Heart left ventricle (tissue), 16 donors: ENCODE measurements at regions not wholly inside any gene's neighbourhood (a gene's known extent, or its start where the extent isn't known, plus 50 kb on each side); places are given as distances from the start of the nearest gene placed in this dataset.

Experiments used
- ATAC-seq, 4 donors: fragments of 200-7000 bp; cut with Tn5 transposase; one replicate each; pipeline ENCODE4 v1.9.1; 2020 to 2022; ENCODE audit warnings: moderate library complexity in 4 of 4, mild to moderate bottlenecking in 3 of 4, moderate number of reproducible peaks in 1 of 4
- DNase-seq, 5 donors: peaks; one replicate each; pipeline ENCODE4 v3.0.0-alpha.2; 2020
- H3K27ac ChIP-seq, 12 donors: fragments of 200-600 bp; sonication (generic) in 4 of 12; one replicate each; pipeline versions ENCODE4 v1.5.0 to v1.8.0; 2016 to 2022; ENCODE audit warnings: mild to moderate bottlenecking in 2 of 12
- H3K27me3 ChIP-seq, 9 donors: fragments of 200-600 bp; sonication (generic) in 2 of 9; one replicate each; pipeline versions ENCODE4 v1.5.1 to v1.8.0; 2016 to 2022; ENCODE audit warnings: mild to moderate bottlenecking in 3 of 9
- H3K36me3 ChIP-seq, 9 donors: fragments of 200-600 bp; sonication (generic) in 2 of 9; one replicate each; pipeline versions ENCODE4 v1.5.0 to v1.8.0; 2018 to 2022; ENCODE audit warnings: mild to moderate bottlenecking in 2 of 9
- H3K4me1 ChIP-seq, 12 donors: fragments of 200-600 bp; sonication (generic) in 4 of 12; one replicate each; pipeline versions ENCODE4 v1.5.0 to v1.8.0; 2016 to 2022; ENCODE audit warnings: mild to moderate bottlenecking in 3 of 12
- H3K4me3 ChIP-seq, 12 donors: fragments of 200-600 bp; sonication (generic) in 4 of 12; one replicate each; pipeline versions ENCODE4 v1.5.0 to v1.8.0; 2017 to 2022; ENCODE audit warnings: mild to moderate bottlenecking in 9 of 12, moderate library complexity in 4 of 12
- H3K9me3 ChIP-seq, 12 donors: fragments of 200-600 bp; sonication (generic) in 4 of 12; one replicate each; pipeline versions ENCODE4 v1.5.0 to v1.8.0; 2016 to 2022; ENCODE audit warnings: mild to moderate bottlenecking in 1 of 12
- POLR2A ChIP-seq, 2 donors: fragments of 450-650 bp; IDR thresholded peaks; one replicate each; pipeline ENCODE4 v1.6.1; 2017; ENCODE audit warnings: antibody characterized with exemption in 2 of 2, mild to moderate bottlenecking in 2 of 2, moderate library complexity in 2 of 2
- WGBS, 4 donors: extraction: QIAGEN DNeasy Blood & Tissue Kit in 2 of 4; methylation state at CpG; one replicate each; pipeline versions ENCODE4 v1.1.5 to v1.1.7; 2013 to 2018; 5-methylcytosine and 5-hydroxymethylcytosine counted together
- intact Hi-C, 10 donors: fragments of 100-400 bp; cut with DNase I; formaldehyde crosslinking; loops; one replicate each; pipeline versions ENCODE4 v1.11.1 to v1.14.2; 2022
- TF ChIP-seq, protein P1 (sequence below), 12 donors: fragments of 200-600 bp; sonication (generic) in 4 of 12; IDR thresholded peaks; one replicate each; pipeline versions ENCODE4 v1.5.0 to v1.8.0; 2018 to 2022; ENCODE audit warnings: antibody characterized with exemption in 12 of 12, mild to moderate bottlenecking in 5 of 12
- donor health status: ischemic (EF 13 %, LVEDD 7.1; RV severe dilation, severe dysfunction).
- donor health status: healthy with polysubstance abuse.
- donor health status: DM: no; HTN: yes; CAD: no.
- donor health status: DM: no; HTN: no; CAD: no.
- donor health status: ischemic (EF 25% LVEDD 6.9; RV normal size, moderate dysfunction).
- donor health status: ischemic (EF 25% LVEDD 5.7; RV mildly dilated, moderate dysfunction).
- donor health status: healthy.
- donor health status: DM: yes; HTN: yes; CAD: no.
- donor health status: ischemic (EF 35%, LVEDD 5.7; RV mildly dilated, moderate dysfunction).
- donor health status: nonischemic (EF 11% LVEDD 7.7; RV severe dilation, severe dysfunction).
- donor health status: DM: yes; HTN: yes; CAD: no.
- donor health status: PGD.
- donor health status: ischemic (EF 29% LVEDD 5.4; RV normal size, mild dysfunction).
- donor health status: nonischemic (EF 23%, LVEDD 6.1; RV moderate dilation, normal function).

DNA sequence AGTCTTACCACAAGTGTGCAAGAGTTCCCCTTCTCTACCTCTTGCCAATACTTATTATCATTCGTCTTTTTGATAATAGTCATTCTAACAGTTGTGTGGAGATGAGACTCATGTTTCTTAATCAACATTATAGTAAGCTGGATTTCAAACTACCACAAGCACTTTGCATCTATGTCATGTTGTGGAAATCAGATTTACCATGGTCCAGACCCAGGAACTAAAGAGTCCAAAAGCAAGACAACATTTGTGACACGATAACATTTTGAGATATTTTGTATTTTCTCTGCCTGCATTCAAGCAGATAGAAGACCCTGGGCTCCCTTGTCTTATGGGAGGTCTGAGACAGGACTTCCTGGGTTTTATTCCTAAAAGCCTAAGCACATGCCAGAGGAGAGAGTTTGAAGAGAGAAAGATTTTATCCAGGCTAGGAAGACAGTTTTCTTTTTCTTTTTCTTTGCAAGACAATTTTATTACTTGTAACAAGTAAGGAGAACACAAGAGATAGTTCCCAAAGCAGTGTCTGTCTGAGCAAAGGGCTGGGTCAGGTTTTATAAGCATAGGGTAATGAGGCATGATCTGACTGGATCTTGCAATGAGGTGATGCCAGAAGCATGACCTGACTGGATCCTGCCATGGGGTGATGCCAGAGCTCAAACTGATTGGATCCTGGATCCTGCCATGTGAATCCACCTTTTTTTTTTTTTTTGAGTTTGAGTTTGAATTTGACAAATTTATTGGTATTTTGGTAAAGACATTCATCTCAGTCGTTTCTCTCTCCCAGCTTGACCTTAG, 180.5 kb upstream of the HMGA2 start:
- ATAC-seq = no peak

DNA sequence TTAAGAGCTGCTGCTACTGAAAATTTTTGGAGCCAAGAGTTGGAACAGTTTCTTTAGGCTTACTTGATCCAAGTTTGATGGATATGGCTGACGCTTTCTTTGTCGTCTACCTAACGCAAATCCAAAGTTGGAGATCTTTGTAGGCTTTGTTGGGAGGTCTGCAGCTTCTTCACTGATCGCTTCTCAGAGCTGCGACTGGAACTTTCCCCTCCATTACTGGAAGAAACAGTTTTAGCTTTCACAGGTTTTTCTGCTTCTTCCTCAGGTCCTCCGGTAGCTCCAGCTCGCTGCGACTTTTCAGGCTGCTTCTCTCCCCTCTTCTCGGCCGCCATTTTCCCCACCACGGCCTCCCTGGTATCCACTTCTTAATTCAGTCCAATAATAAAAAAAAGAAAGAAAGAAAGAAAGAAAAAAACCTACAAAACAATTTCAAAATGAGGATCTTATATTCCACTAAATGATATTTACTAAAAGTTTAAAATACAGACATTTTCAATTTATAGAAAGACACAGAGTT, 178.1 kb upstream of the HMGA2 start:
- ATAC-seq = no peak
- no peaks in the 10 kb centered on the region for H3K36me3 ChIP-seq
- no peak overlapping the region for H3K27ac ChIP-seq
- no peaks in the 10 kb centered on the region for H3K9me3 ChIP-seq
- TF ChIP-seq POLR2A (IDR thresholded peaks at IDR 0.05) = no peak
- intact Hi-C loops = no loop called here
- H3K4me1 ChIP-seq = peaks cover 0 to 6% (median 0%) of the 10 kb centered on the region in 12 donors
- 93 to 96% (median 95%) methylated on average over 11 of the region's 11 CpGs for WGBS, 4 donors
- H3K4me3 ChIP-seq = no peak overlapping the region
- H3K27me3 ChIP-seq = no peaks in the 10 kb centered on the region
- DNase-seq = no peak

More for the DNA sequence above, 180.5 kb upstream of the HMGA2 start:
- DNase-seq = no peak
- no peaks in the 10 kb centered on the region for H3K36me3 ChIP-seq
- no peaks in the 10 kb centered on the region for H3K9me3 ChIP-seq
- no peaks in the 10 kb centered on the region for H3K27me3 ChIP-seq
- H3K27ac ChIP-seq = no peak overlapping the region
- TF ChIP-seq, protein P1, sequence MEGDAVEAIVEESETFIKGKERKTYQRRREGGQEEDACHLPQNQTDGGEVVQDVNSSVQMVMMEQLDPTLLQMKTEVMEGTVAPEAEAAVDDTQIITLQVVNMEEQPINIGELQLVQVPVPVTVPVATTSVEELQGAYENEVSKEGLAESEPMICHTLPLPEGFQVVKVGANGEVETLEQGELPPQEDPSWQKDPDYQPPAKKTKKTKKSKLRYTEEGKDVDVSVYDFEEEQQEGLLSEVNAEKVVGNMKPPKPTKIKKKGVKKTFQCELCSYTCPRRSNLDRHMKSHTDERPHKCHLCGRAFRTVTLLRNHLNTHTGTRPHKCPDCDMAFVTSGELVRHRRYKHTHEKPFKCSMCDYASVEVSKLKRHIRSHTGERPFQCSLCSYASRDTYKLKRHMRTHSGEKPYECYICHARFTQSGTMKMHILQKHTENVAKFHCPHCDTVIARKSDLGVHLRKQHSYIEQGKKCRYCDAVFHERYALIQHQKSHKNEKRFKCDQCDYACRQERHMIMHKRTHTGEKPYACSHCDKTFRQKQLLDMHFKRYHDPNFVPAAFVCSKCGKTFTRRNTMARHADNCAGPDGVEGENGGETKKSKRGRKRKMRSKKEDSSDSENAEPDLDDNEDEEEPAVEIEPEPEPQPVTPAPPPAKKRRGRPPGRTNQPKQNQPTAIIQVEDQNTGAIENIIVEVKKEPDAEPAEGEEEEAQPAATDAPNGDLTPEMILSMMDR (IDR thresholded peaks at IDR 0.05) = no peak
- TF ChIP-seq POLR2A (IDR thresholded peaks at IDR 0.05) = no peak
- WGBS, 4 donors = 70 to 84% (median 79%) methylated on average over 3 of the region's 3 CpGs
- H3K4me3 ChIP-seq = no peak overlapping the region
- intact Hi-C loops = no loop called here
- peaks cover 0 to 8% (median 0%) of the 10 kb centered on the region in 12 donors for H3K4me1 ChIP-seq

- TF ChIP-seq POLR2A (IDR thresholded peaks at IDR 0.05) = no peak
- TF ChIP-seq, protein P1 (IDR thresholded peaks at IDR 0.05) = no peak
- DNase-seq (no peak), ATAC-seq (no peak)
- H3K36me3 ChIP-seq = no peaks in the 10 kb centered on the region
- WGBS, 4 donors = 94 to 98% (median 97%) methylated on average over 9 of the region's 9 CpGs
- H3K9me3 ChIP-seq = no peaks in the 10 kb centered on the region
- no peak overlapping the region for H3K27ac ChIP-seq
- intact Hi-C loops = no loop called here
- peaks cover 0 to 6% (median 0%) of the 10 kb centered on the region in 12 donors for H3K4me1 ChIP-seq
- no peaks in the 10 kb centered on the region for H3K27me3 ChIP-seq
- no peak overlapping the region for H3K4me3 ChIP-seq
Measured at GRCh38 chr12:65647074-65647473, 177.2 kb upstream of the HMGA2 start.

- no peaks in the 10 kb centered on the region for H3K27me3 ChIP-seq
- DNase-seq = no peak
- no peak overlapping the region for H3K4me3 ChIP-seq
- peak overlapping the region in 1 of 12 donors; percentile 43 for H3K27ac ChIP-seq
- TF ChIP-seq POLR2A (IDR thresholded peaks at IDR 0.05) = no peak
- TF ChIP-seq, protein P1 (IDR thresholded peaks at IDR 0.05) = no peak
- no peak for ATAC-seq
- no peaks in the 10 kb centered on the region for H3K9me3 ChIP-seq
- H3K4me1 ChIP-seq = peaks cover 0 to 6% (median 0%) of the 10 kb centered on the region in 12 donors
- no peaks in the 10 kb centered on the region for H3K36me3 ChIP-seq
- WGBS, 4 donors = 61 to 78% (median 69%) methylated on average over 2 of the region's 2 CpGs
- intact Hi-C loops = no loop called here
Measured at GRCh38 chr12:65648461-65648860, 175.8 kb upstream of the HMGA2 start.
